Dermis microvascular lymphatic vessel endothelial cell (primary cell): ENCODE measurements at regions not wholly inside any gene's neighbourhood (a gene's known extent, or its start where the extent isn't known, plus 50 kb on each side); places are given as distances from the start of the nearest gene placed in this dataset.
"Not testable (repeated sequence)": the region's sequence is repeated elsewhere in the genome, so short reads cannot be mapped to it uniquely, and the experiment has no call there.

Experiments used
- DNase-seq, 2 donors: peaks; one replicate each; pipeline versions ENCODE4 v3.0.0 to v3.0.0-alpha.2; 2010; ENCODE audit warnings: low read depth in 2 of 2

GRCh38 chr12:13358391-13358905, 161.9 kb downstream of the EMP1 start:
- no peak for DNase-seq

DNA sequence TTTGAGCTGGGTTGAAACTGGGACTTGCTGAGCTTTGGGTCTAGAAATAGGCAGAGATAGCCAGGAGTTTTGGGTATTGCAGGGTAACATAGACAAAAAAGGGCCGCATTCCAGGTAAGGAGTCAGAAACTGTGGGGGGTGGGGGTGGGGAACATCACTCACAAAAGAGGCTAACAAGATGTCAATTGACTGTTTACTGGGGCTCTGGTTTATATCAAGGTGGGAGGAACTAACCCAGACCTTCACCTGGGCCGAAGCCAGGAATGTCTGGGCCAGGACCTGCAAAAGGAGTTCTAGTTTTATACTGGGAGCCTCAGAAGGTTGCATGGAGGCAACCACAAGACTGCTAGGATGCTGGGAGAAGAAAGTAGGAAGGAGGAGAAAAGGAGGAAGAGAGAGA, 154.4 kb downstream of the EMP1 start:
- DNase-seq: no peak

DNA sequence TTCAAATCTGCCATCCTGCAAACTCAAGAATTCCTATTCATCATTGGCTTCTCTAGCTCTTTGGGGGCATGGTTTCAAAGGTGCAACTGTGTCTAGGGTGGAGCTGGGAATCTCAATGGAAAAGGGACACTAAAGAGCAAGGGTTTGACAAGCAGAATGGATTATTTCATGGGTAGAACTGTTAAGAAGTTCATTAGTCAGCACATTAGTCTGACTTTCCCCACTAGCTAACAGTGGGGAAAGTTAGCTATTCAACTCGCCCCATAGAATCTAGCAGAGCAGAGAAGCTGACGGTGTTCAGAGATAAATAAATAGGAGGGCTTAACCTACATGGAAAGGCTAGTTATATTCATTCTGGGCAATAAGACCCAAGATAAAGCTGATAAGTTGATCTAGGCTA, 153.9 kb downstream of the EMP1 start:
- DNase-seq: no peak

DNA sequence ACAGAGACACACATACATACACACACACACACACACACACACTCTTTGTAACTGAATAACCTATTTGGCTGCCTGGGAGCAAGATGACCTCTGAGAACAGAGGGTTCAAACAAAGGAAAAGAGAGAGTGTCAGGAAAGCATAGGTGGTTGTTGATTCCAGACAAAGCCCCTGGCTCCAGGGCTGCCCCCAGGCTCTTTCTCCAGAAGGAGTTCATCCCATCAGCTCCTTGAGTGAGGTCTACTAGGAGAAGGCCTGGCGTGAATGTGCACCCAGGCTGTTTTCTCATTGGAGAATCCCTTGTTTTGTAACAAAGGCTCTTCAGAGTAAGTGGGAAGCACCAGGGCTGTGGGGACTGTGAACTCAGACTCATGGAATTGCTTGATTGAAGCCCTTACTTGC, 151.9 kb downstream of the EMP1 start:
- no peak for DNase-seq

DNA sequence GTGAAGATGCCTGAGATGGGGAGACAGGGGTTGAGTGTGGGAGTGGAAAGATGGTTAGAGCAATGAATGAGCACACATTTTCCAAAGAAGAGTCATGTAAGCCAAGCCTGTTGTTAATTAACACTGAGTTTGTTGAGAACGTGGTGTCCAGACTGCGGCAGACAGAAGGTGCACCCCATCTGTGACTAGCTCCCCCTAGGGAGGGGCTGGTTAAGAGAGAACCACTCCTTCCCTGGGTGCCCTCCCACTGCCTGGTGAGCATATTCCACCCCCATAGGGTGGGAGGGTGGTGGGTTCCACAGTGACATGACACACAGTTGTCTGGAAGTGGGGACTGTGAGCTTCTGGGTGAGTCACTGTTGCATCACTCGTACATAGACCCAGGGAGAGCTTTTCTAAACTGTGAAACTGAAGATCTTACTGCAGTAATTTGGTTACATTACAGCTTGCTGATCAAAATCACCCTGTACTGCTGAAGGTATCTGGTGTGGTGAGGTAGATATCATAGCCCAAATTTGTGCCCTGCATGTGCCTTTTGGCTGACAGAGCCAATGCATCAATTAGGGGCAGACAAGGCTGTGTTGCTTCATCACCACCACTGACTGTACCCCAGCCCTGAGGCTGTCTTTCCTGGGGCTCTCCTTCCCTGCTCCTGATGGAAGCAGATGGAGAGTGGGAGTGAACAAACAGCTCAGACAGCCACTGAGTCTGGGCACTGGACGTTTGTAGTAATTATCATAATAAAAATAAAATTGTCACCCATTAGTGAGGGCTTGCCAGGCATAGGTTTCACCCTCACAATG, 150.9 kb downstream of the EMP1 start:
- no peak for DNase-seq

GRCh38 chr12:13345722-13346121, 149.2 kb downstream of the EMP1 start:
- no peak for DNase-seq

- DNase-seq: no peak
Measured at GRCh38 chr12:13343375-13343774, 146.8 kb downstream of the EMP1 start.

GRCh38 chr12:13342971-13343370, 146.4 kb downstream of the EMP1 start:
- no peak for DNase-seq

DNA sequence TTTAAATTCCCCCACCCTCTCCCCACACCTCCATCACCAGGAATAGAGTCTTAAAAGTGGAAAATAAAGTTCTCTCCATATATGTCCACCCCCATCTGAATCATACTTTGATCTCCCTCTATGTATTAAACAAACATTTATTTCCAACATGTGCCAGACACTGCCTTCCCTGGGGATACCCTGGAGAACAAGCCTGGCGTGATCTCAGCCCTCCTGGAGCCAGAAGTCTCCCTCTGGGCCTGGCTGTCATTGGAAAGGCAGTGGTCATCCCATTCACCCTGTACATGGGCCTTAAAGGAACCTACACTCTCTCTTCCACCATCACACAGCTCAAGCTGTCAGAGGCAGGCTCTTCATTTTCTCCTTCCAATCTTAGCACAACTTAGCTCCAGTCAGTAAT, 143.6 kb downstream of the EMP1 start:
- DNase-seq: no peak

DNA sequence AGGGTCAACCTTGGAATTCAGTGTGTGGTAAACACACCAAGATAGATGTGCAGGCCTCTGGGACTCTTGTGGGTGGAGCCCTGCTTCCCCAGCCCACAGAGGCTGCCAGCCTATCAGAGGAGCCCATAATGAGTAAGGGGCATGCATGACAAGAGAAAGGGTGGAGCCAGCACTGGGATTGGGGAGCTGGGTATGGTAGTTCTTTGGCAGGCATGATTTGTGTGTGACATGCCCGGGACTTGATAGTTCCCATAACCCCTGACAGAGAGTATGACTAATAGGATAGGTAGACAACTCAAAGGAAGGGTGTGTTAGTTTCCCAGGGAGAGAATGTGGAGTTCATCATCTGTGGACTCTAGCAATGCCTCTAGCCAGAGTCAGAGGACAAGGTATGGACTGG, 143.0 kb downstream of the EMP1 start:
- DNase-seq: no peak

GRCh38 chr12:13339091-13339490, 142.6 kb downstream of the EMP1 start:
- DNase-seq: no peak

GRCh38 chr12:13337791-13338190, 141.3 kb downstream of the EMP1 start:
- no peak for DNase-seq

- DNase-seq: no peak
Measured at GRCh38 chr12:13336216-13336615, 139.7 kb downstream of the EMP1 start.

DNA sequence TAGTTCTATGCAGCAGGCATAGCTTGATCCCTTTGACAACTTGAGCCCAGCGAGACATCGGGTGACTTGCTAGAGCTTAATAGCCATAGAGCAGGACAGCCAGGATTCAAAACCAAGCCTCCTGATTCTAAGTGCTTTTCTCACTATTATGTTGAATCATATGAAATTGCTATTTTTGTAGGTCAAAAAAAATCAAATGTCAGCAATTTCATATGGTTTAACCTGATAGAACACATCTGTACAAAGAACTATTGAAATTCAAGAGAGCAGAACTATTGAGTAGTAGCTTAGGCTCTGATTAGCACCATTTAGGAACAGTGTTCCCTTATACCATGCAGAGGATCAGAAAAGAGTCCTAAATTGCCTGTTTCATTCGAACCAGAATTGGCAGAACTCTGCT, 132.0 kb downstream of the EMP1 start:
- DNase-seq: no peak

DNA sequence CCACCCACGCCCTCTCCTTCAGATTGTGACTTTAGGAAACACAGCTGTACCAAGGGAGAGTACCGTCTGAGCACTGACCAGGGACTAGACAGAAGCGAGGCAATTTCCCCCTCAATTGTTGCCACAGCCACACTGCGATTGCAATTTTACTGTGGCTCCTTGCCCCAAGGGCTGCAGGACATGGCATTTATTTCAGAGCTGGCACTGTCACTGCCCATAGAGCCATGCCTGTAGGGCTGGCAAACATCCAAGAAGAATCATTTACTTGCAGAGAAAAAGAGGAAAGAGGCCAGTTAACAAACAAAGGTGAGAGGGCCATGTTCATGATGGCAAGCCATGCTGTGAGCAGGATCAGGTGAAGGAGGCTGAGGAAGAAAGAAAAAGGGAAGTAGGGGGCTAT, 129.6 kb downstream of the EMP1 start:
- no peak for DNase-seq

GRCh38 chr12:13325037-13325436, 128.5 kb downstream of the EMP1 start:
- DNase-seq: not testable (repeated sequence)

DNA sequence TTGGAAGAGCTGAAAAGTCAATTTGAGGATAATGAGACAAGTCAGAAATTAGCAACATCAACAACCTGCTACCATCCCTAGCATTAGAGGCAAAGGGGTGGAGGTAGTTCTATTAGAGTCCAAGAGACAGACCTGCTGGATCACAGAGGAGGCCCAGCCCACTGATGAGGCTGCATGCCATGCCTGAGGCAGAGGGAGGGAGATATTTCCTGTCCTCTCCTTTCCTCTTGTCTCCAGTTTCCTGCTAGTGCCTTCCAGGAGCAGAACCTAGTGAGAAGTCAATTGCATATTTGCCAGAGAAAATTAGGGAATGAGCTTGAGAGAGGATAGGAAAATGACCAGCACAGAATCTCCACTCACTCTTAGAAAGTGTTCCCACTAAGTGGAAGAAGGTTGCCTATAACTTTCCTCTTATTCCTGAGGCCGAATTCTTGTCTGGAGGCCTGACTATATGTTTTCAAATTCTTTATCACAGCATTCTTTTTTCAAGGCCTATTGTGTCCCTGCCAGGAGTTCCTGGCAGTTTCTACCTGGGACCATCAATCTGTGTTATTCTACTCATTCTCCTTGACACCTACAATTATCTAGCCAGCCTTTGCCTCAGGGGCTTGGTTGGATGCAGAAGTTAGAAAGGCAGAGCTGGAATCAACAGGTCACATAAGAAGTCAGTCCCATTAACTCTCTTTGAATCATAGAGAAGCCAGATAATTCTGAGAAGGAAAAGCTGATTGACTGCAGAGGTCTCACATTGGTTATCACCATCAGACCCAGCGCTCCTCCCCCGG, 121.9 kb downstream of the EMP1 start:
- DNase-seq: no peak

GRCh38 chr12:13316587-13317246, 120.2 kb downstream of the EMP1 start:
- no peak for DNase-seq

GRCh38 chr12:13313886-13314285, 117.4 kb downstream of the EMP1 start:
- DNase-seq: no peak

DNA sequence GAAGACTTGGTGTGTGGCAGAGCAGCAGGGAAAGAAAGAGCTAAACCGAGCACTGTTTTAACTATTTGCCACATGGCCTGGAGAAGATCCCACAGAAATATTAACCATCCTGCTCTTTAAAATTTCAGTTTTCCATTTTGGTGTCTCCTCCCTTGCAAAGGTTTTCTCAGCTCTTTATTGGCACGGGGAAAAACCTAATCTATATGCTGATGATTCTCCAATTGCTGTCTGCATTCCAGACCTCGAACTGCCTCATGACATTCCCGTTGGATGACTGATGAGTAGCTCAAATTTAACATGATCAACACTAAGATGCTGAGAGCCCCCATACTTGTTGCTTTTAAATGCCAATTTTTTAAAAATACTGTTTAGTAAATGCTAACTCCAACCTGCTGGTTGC, 115.0 kb downstream of the EMP1 start:
- DNase-seq: no peak

- no peak for DNase-seq
Measured at GRCh38 chr12:13307143-13307816, 110.8 kb downstream of the EMP1 start.

GRCh38 chr12:13304924-13305323, 108.4 kb downstream of the EMP1 start:
- no peak for DNase-seq
